ENCODE measurements at regions not wholly inside any gene's neighbourhood (a gene's known extent, or its start where the extent isn't known, plus 50 kb on each side); places are given as distances from the start of the nearest gene placed in this dataset.

GRCh38 chr2:64202206-64202845, 58.1 kb upstream of the PELI1 start:
- TF ChIP-seq EZH2 (IDR thresholded peaks at IDR 0.05) (no peak), POLR2AphosphoS5 (IDR thresholded peaks at IDR 0.05; ENCODE audit: borderline replicate concordance, low read depth, low read length) (no peak)
